A673 (cell line): ENCODE measurements at regions not wholly inside any gene's neighbourhood (a gene's known extent, or its start where the extent isn't known, plus 50 kb on each side); places are given as distances from the start of the nearest gene placed in this dataset.

ENCODE experiments used
- BruUV-seq: library from RNA; stranded (reverse); fragments of 400-500 nt; replicated peaks from 2 replicates; lab custom pipeline; 2021; lab: Mats Ljungman, UMichigan
- CTCF ChIA-PET: fragments of 300-600 bp; sonication (Branson Sonifier 250); formaldehyde crosslinking; loops from one replicate; lab custom pipeline; 2022; ENCODE audit warnings: antibody characterized with exemption; lab: Charles Lee
- POLR2A ChIA-PET: fragments of 300-600 bp; sonication (Branson Sonifier 250); formaldehyde crosslinking; loops from one replicate; lab custom pipeline; 2022; ENCODE audit warnings: antibody characterized with exemption; ENCODE audit not compliant: low non-redundant PET; lab: Charles Lee
- DNase-seq: peaks from one replicate; pipeline ENCODE4 v3.0.0-alpha.2; 2015; ENCODE audit warnings: low spot score
- H3K27ac ChIP-seq: fragments of 200-600 bp; sonication (generic); 2 replicates; pipeline ENCODE4 v1.5.1; 2016; ENCODE audit warnings: mixed run types, low read depth, mild to moderate bottlenecking, mixed read lengths, antibody characterized with exemption, low read length; ENCODE audit not compliant: poor library complexity, severe bottlenecking
- H3K27me3 ChIP-seq: fragments of 200-600 bp; sonication (generic); replicated peaks from 2 replicates; pipeline ENCODE4 v1.6.1; 2017; ENCODE audit warnings: mixed run types, low read depth, mild to moderate bottlenecking, mixed read lengths, antibody characterized with exemption, low read length; ENCODE audit not compliant: insufficient read depth, poor library complexity
- H3K36me3 ChIP-seq: fragments of 200-600 bp; sonication (generic); 2 replicates; pipeline ENCODE4 v1.6.1; 2016; ENCODE audit warnings: mixed run types, mild to moderate bottlenecking, mixed read lengths, antibody characterized with exemption, low read length; ENCODE audit not compliant: insufficient read depth, poor library complexity, severe bottlenecking
- H3K4me1 ChIP-seq: fragments of 200-600 bp; sonication (generic); 2 replicates; pipeline ENCODE4 v1.6.1; 2017; ENCODE audit warnings: mixed run types, mild to moderate bottlenecking, mixed read lengths, antibody characterized with exemption, low read length; ENCODE audit not compliant: insufficient read depth, poor library complexity, severe bottlenecking
- H3K4me3 ChIP-seq: fragments of 200-600 bp; sonication (generic); 2 replicates; pipeline ENCODE4 v1.5.1; 2016; ENCODE audit warnings: low read depth, mixed run types, mild to moderate bottlenecking, mixed read lengths, low read length; ENCODE audit not compliant: poor library complexity, severe bottlenecking
- H3K9me3 ChIP-seq: fragments of 200-600 bp; sonication (generic); 2 replicates; pipeline ENCODE4 v1.6.1; 2016; ENCODE audit warnings: mixed run types, low read depth, mild to moderate bottlenecking, mixed read lengths, antibody characterized with exemption, low read length; ENCODE audit not compliant: poor library complexity, severe bottlenecking
- EZH2 ChIP-seq: fragments of 200-600 bp; sonication (generic); IDR thresholded peaks from 2 replicates; pipeline ENCODE4 v1.6.1; 2017; ENCODE audit warnings: borderline replicate concordance, low read depth, mild to moderate bottlenecking, mixed read lengths, antibody characterized with exemption, low read length; ENCODE audit not compliant: poor library complexity, severe bottlenecking
- intact Hi-C: fragments of 100-400 bp; cut with micrococcal nuclease; formaldehyde crosslinking; loops from one replicate; pipeline ENCODE4 v1.10.0; 2022; ENCODE audit not compliant: unreplicated experiment
- TF ChIP-seq, protein P1 (sequence below): fragments of 300-800, 200-600 bp; sonication (generic); conservative IDR thresholded peaks from 2 replicates; pipeline ENCODE4 v1.5.1; 2017; ENCODE audit warnings: low read depth, mild to moderate bottlenecking, antibody characterized with exemption, low read length, moderate library complexity, mixed read lengths

- no peaks in the 10 kb centered on the region for H3K4me1 ChIP-seq
- no TSS peak for BruUV-seq
- peaks cover 62% of the 10 kb centered on the region for H3K27me3 ChIP-seq
- TF ChIP-seq, protein P1, sequence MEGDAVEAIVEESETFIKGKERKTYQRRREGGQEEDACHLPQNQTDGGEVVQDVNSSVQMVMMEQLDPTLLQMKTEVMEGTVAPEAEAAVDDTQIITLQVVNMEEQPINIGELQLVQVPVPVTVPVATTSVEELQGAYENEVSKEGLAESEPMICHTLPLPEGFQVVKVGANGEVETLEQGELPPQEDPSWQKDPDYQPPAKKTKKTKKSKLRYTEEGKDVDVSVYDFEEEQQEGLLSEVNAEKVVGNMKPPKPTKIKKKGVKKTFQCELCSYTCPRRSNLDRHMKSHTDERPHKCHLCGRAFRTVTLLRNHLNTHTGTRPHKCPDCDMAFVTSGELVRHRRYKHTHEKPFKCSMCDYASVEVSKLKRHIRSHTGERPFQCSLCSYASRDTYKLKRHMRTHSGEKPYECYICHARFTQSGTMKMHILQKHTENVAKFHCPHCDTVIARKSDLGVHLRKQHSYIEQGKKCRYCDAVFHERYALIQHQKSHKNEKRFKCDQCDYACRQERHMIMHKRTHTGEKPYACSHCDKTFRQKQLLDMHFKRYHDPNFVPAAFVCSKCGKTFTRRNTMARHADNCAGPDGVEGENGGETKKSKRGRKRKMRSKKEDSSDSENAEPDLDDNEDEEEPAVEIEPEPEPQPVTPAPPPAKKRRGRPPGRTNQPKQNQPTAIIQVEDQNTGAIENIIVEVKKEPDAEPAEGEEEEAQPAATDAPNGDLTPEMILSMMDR, result no peak
- TF ChIP-seq EZH2, result no peak
- no peak overlapping the region for H3K4me3 ChIP-seq
- ChIA-PET CTCF (no interaction called here), POLR2A (no interaction called here)
- H3K9me3 ChIP-seq, result no peaks in the 10 kb centered on the region
- no peak overlapping the region for H3K27ac ChIP-seq
- H3K36me3 ChIP-seq, result no peaks in the 10 kb centered on the region
- DNase-seq, result no peak
- intact Hi-C loops, result no loop called here
Observed at GRCh38 chr9:126561582-126561981, 52.1 kb upstream of the LMX1B start.

DNA sequence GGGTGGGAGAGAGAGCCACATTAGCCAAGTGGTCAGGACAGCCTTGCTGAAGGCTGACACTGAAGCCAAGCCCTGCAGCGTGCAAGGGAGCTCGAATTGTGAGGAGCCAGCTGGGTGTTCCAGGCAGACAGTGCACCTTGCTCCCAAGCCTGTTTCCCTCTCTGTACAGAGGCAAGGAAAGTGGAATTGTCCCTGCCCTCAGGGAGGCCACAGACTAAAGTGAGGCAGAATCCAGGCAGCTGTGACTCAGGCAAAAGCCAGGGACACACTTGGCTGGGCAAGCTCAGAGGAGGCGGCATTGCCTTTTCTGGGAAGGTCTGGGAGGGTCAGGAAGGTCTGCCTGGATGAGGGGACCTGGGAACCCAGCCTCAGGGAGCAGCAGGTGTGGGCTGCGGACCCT is 50.2 kb upstream of the LMX1B start:
- ChIA-PET POLR2A (no interaction called here), CTCF (no interaction called here)
- no peak overlapping the region for H3K4me3 ChIP-seq
- no peak overlapping the region for H3K27ac ChIP-seq
- intact Hi-C loops, result no loop called here
- DNase-seq, result no peak
- H3K36me3 ChIP-seq, result no peaks in the 10 kb centered on the region
- H3K9me3 ChIP-seq, result no peaks in the 10 kb centered on the region
- TF ChIP-seq EZH2, result no peak
- TF ChIP-seq, protein P1, result no peak
- H3K4me1 ChIP-seq, result no peaks in the 10 kb centered on the region
- BruUV-seq, result no TSS peak
- peaks cover 62% of the 10 kb centered on the region for H3K27me3 ChIP-seq
